ENCODE measurements at regions not wholly inside any gene's neighbourhood (a gene's known extent, or its start where the extent isn't known, plus 50 kb on each side); places are given as distances from the start of the nearest gene placed in this dataset.
"Not testable (repeated sequence)": the region's sequence is repeated elsewhere in the genome, so short reads cannot be mapped to it uniquely, and the experiment has no call there.

DNA sequence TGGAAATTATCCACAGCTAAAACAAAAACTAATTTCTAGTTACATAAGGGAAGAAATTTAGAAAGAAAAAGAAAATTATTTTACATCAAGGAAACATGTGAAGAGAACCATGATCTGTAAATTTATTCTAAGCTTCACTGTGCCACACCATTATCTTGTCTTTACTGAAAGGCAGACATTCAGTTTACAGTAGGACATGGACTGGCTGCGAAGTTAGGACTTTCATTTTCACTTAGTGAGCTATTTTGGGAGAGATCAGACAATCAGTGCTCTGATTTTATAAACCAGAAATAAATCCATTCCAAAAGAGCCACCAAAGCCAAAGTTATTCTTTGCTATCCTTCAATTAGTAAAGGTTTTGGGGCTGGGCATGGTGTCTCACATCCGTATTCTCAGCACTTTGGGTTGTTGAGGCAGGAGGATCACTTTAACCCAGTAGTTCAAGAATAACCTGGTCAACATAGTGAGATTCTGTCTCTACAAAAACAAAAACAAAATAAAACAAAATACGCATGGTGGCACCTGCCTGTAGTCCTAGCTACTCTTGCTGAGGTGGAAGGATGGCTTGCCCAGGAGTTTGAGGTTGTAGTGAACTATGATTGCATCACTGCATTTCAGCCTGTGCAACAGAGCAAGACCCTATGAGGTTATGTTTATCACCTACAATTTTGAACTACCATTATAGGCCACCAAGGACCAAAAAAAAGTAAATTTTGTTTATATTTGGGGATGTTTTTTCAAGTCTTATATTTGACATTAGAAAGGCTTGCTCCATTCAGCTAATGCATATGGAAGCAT, 1084.8 kb upstream of the ATXN7L3B start:
- DNase-seq (ENCODE audit: low read depth in 2 of 3, low spot score in 2 of 3) = no peak

- DNase-seq (ENCODE audit: low read depth in 2 of 3, low spot score in 2 of 3) = no peak
Measured at GRCh38 chr12:73460212-73460611, 1077.4 kb upstream of the ATXN7L3B start.

- no peak for DNase-seq (ENCODE audit: low read depth in 2 of 3, low spot score in 2 of 3)
Measured at GRCh38 chr12:73465106-73465505, 1072.5 kb upstream of the ATXN7L3B start.

DNA sequence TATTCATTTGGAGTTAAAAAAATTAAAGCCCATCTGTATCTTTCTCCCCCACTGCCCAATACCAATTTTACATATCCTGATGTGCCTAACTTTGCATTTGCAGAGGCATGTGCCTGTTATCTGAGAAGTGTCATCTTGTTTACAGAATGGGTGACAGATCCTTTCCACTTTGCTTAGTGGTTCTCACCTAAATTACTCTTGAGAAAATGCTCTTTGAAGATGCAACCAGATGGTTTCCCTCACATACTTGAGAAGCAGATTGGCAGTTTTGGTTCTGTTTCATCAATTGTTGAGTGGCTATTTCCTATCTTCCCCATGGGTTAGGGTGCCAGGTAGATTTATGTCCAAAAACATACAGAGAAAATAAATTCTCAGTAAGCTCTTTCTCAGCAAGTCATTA, 1051.4 kb upstream of the ATXN7L3B start:
- DNase-seq (ENCODE audit: low read depth in 2 of 3, low spot score in 2 of 3) = no peak

GRCh38 chr12:73506611-73507010, 1031.0 kb upstream of the ATXN7L3B start:
- DNase-seq (ENCODE audit: low read depth in 2 of 3, low spot score in 2 of 3) = no peak

DNA sequence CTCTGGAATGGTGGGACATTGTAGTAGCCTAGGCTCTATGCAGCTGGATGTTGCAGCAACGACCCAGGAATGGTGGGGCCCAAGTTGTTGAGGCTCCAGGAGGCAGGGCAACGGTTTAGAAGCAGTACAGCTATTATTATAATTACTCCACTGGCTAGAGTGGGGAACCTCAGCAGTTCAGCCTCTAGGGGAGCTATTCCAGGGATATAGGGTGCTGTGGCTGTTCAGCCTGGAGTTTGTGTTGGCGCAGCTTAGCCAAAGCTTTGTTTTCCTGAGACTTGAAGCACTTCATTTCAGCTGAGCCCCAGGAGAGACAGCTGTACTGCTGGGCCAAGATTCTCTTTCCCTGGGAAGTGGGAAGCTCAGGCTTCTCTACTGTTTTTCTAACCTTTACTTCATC, 1023.0 kb upstream of the ATXN7L3B start:
- DNase-seq (ENCODE audit: low read depth in 2 of 3, low spot score in 2 of 3) = no peak

- no peak for DNase-seq (ENCODE audit: low read depth in 2 of 3, low spot score in 2 of 3)
Measured at GRCh38 chr12:73517859-73518258, 1019.8 kb upstream of the ATXN7L3B start.

GRCh38 chr12:73529231-73529630, 1008.4 kb upstream of the ATXN7L3B start:
- no peak for DNase-seq (ENCODE audit: low read depth in 2 of 3, low spot score in 2 of 3)

- DNase-seq (ENCODE audit: low read depth in 2 of 3, low spot score in 2 of 3) = no peak
Measured at GRCh38 chr12:73529954-73530353, 1007.7 kb upstream of the ATXN7L3B start.

GRCh38 chr12:73531752-73532151, 1005.9 kb upstream of the ATXN7L3B start:
- peak in 1 of 3 donors; percentile 3 for DNase-seq (ENCODE audit: low read depth in 2 of 3, low spot score in 2 of 3)

DNA sequence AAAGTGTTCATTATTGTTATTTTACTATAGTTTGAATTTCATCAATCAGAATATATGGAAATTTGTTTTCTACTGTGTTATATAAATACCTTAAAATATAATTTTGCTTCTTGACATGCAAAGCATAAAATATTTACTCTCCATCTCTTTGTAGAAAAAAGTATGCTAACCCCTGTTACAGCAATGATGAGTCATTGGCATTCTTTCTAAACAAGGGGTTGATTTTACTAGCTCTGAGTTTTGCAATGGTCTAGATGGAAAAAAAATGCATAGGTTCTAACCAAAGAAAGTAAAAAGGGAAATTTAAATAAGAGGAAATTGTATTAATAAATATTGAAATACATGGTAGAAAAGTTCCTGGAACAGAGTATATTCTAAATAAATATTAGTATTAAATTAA, 990.2 kb upstream of the ATXN7L3B start:
- DNase-seq (ENCODE audit: low read depth in 2 of 3, low spot score in 2 of 3) = no peak

GRCh38 chr12:73585136-73585535, 952.5 kb upstream of the ATXN7L3B start:
- DNase-seq (ENCODE audit: low read depth in 2 of 3, low spot score in 2 of 3) = no peak

DNA sequence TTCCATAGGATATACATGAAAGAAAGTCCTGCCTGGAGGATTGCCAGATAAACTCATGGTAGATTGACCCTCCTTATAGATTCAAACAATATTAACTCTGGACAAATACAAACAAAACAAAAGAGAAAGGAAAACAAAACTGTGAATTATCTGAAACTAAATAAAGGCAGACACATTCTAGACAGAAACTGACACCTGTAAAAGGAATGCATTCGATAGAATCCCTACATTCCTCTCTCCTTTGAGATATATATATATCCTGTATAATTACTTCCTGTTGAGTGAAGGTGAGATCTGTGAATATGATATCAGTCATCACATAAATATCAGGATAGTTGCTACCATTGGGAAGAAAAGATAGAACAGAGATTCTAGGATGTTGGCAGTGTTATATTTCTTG, 948.4 kb upstream of the ATXN7L3B start:
- no peak for DNase-seq (ENCODE audit: low read depth in 2 of 3, low spot score in 2 of 3)

GRCh38 chr12:73598626-73599025, 939.0 kb upstream of the ATXN7L3B start:
- no peak for DNase-seq (ENCODE audit: low read depth in 2 of 3, low spot score in 2 of 3)

- DNase-seq (ENCODE audit: low read depth in 2 of 3, low spot score in 2 of 3) = no peak
Measured at GRCh38 chr12:73599268-73599667, 938.4 kb upstream of the ATXN7L3B start.

GRCh38 chr12:73605925-73606324, 931.7 kb upstream of the ATXN7L3B start:
- not testable (repeated sequence) for DNase-seq (ENCODE audit: low read depth in 2 of 3, low spot score in 2 of 3)

GRCh38 chr12:73612551-73612950, 925.1 kb upstream of the ATXN7L3B start:
- no peak for DNase-seq (ENCODE audit: low read depth in 2 of 3, low spot score in 2 of 3)

- no peak for DNase-seq (ENCODE audit: low read depth in 2 of 3, low spot score in 2 of 3)
Measured at GRCh38 chr12:73623421-73623820, 914.2 kb upstream of the ATXN7L3B start.

- DNase-seq (ENCODE audit: low read depth in 2 of 3, low spot score in 2 of 3) = no peak
Measured at GRCh38 chr12:73625226-73625625, 912.4 kb upstream of the ATXN7L3B start.

GRCh38 chr12:73629171-73629570, 908.5 kb upstream of the ATXN7L3B start:
- no peak for DNase-seq (ENCODE audit: low read depth in 2 of 3, low spot score in 2 of 3)

DNA sequence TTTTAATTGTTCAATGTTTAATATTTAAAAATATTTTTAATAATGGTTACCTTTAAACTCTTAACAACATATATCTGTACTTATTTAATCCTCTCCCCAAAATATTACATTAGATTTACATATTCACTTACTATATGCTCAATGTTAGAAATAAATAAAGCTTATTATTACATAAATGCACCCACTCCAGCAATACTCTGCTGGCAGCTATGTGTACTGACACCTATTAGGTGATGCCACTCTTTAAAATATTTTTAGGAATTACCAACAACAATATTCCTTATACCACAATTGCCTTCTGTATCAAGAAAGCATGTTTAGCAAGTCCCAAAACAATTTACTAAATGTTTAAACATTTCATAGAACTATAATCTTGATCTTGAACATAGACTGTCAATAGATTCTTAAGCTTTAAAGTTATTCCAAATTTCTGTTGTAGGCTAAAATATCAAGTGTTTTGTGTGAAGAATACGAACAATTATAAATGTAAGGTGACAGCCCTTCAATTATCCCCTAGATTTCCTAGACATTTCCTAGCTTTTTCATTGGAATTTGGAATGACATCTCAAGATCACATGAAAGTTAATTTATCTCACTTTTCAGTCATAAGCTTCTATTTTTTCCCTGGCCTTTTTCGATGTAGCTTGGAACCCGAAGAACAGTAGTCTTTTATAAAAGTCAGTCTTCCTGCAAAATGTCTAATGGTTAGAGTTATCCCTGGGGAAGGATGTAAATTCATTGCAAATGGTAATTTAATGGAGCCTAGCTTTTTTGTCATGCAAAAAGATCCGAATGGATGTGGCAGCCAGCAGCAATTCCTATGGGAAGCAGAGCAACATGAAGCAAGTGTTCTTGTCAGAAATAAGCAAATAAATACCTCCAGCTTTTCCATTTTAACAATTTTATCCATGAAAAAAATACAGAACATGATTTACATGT, 907.5 kb upstream of the ATXN7L3B start:
- no peak for DNase-seq (ENCODE audit: low read depth in 2 of 3, low spot score in 2 of 3)

GRCh38 chr12:73632191-73632590, 905.4 kb upstream of the ATXN7L3B start:
- DNase-seq (ENCODE audit: low read depth in 2 of 3, low spot score in 2 of 3) = no peak
